Liver (tissue), 8 donors: ENCODE measurements at regions not wholly inside any gene's neighbourhood (a gene's known extent, or its start where the extent isn't known, plus 50 kb on each side); places are given as distances from the start of the nearest gene placed in this dataset.
A peak's percentile ranks its signal among the peaks of the same experiment; 100 is the strongest.

Experiments used
- DNase-seq: peaks from one replicate; pipeline ENCODE4 v3.0.0-alpha.2; 2017; ENCODE audit warnings: low spot score
- H3K27ac ChIP-seq, 2 donors: one replicate each; pipeline ENCODE4 v1.7.0; 2013; ENCODE audit warnings: inconsistent platforms in 2 of 2, low read length in 2 of 2, control low read depth in 1 of 2, low read depth in 1 of 2, mild to moderate bottlenecking in 1 of 2
- H3K27me3 ChIP-seq, 4 donors: one replicate each; pipeline versions ENCODE4 v1.6.1 to v1.7.0; 2013; ENCODE audit warnings: low read length in 3 of 4, inconsistent platforms in 1 of 4, mild to moderate bottlenecking in 1 of 4, moderate library complexity in 1 of 4; ENCODE audit not compliant: control insufficient read depth in 4 of 4, insufficient read depth in 4 of 4
- H3K36me3 ChIP-seq, 4 donors: one replicate each; pipeline versions ENCODE4 v1.6.1 to v1.7.0; 2013; ENCODE audit warnings: low read length in 3 of 4, mild to moderate bottlenecking in 3 of 4, low read depth in 1 of 4, moderate library complexity in 1 of 4; ENCODE audit not compliant: control insufficient read depth in 4 of 4, insufficient read depth in 3 of 4
- H3K4me1 ChIP-seq, 4 donors: one replicate each; pipeline versions ENCODE4 v1.6.1 to v1.7.0; 2013; ENCODE audit warnings: low read length in 3 of 4, mild to moderate bottlenecking in 3 of 4, moderate library complexity in 1 of 4; ENCODE audit not compliant: control insufficient read depth in 4 of 4, insufficient read depth in 4 of 4
- H3K4me3 ChIP-seq, 3 donors: one replicate each; pipeline versions ENCODE4 v1.6.1 to v1.7.0; 2013; ENCODE audit warnings: low read length in 3 of 3, control low read depth in 1 of 3, low read depth in 1 of 3, mild to moderate bottlenecking in 1 of 3
- H3K9ac ChIP-seq, 2 donors: one replicate each; pipeline ENCODE4 v1.7.0; 2013; ENCODE audit warnings: low read length in 2 of 2, mild to moderate bottlenecking in 2 of 2, moderate library complexity in 2 of 2, control low read depth in 1 of 2, low read depth in 1 of 2
- H3K9me3 ChIP-seq, 4 donors: one replicate each; pipeline versions ENCODE4 v1.6.1 to v1.7.0; 2013; ENCODE audit warnings: low read length in 3 of 4; ENCODE audit not compliant: control insufficient read depth in 4 of 4
- CTCF ChIP-seq: fragments of 150-350 bp; IDR thresholded peaks from 2 replicates; pipeline ENCODE4 v1.5.1; 2017; ENCODE audit warnings: improper control_type of control experiment, low read depth, low read length; ENCODE audit not compliant: missing input control
- EGR1 ChIP-seq, 2 donors: IDR thresholded peaks; 2 replicates each; pipeline ENCODE4 v1.6.1; 2016 to 2018; ENCODE audit warnings: antibody characterized with exemption in 2 of 2, low read depth in 2 of 2
- FOXA1 ChIP-seq: IDR thresholded peaks from 2 replicates; pipeline ENCODE4 v1.6.1; 2016; ENCODE audit warnings: antibody characterized with exemption
- FOXA2 ChIP-seq: IDR thresholded peaks from 2 replicates; pipeline ENCODE4 v1.6.1; 2016; ENCODE audit warnings: antibody characterized with exemption
- GABPA ChIP-seq, 2 donors: IDR thresholded peaks in 1 of 2; conservative IDR thresholded peaks in 1 of 2; 2 replicates each; pipeline ENCODE4 v1.6.1; 2016; ENCODE audit warnings: antibody characterized with exemption in 2 of 2, mild to moderate bottlenecking in 1 of 2, moderate library complexity in 1 of 2
- HNF4A ChIP-seq, 2 donors: conservative IDR thresholded peaks; 2 replicates each; pipeline ENCODE4 v1.6.1; 2016; ENCODE audit warnings: antibody characterized with exemption in 2 of 2, mild to moderate bottlenecking in 2 of 2
- HNF4G ChIP-seq: IDR thresholded peaks from 2 replicates; pipeline ENCODE4 v1.6.1; 2016; ENCODE audit warnings: antibody characterized with exemption
- JUND ChIP-seq, 2 donors: IDR thresholded peaks; 2 replicates each; pipeline ENCODE4 v1.6.1; 2016; ENCODE audit warnings: antibody characterized with exemption in 2 of 2
- NR2F2 ChIP-seq: IDR thresholded peaks from 2 replicates; pipeline ENCODE4 v1.6.1; 2016; ENCODE audit warnings: antibody characterized with exemption
- RAD21 ChIP-seq, 2 donors: IDR thresholded peaks; 2 replicates each; pipeline ENCODE4 v1.6.1; 2016; ENCODE audit warnings: antibody characterized with exemption in 2 of 2, mild to moderate bottlenecking in 2 of 2
- RXRA ChIP-seq, 2 donors: IDR thresholded peaks; 2 replicates each; pipeline ENCODE4 v1.6.1; 2017 to 2018; ENCODE audit warnings: antibody characterized with exemption in 2 of 2, mild to moderate bottlenecking in 1 of 2
- SP1 ChIP-seq: IDR thresholded peaks from 2 replicates; pipeline ENCODE4 v1.6.1; 2018; ENCODE audit warnings: antibody characterized with exemption, mild to moderate bottlenecking
- TAF1 ChIP-seq: conservative IDR thresholded peaks from 2 replicates; pipeline ENCODE4 v1.6.1; 2016; ENCODE audit warnings: antibody characterized with exemption, mild to moderate bottlenecking
- YY1 ChIP-seq: IDR thresholded peaks from 2 replicates; pipeline ENCODE4 v1.6.1; 2016; ENCODE audit warnings: antibody characterized with exemption, mild to moderate bottlenecking
- WGBS: extraction: QIAGEN DNeasy Blood & Tissue Kit; methylation state at CpG from one replicate; pipeline ENCODE4 v1.1.7; 2013; 5-methylcytosine and 5-hydroxymethylcytosine counted together
- TF ChIP-seq, protein P1 (sequence below): IDR thresholded peaks from 2 replicates; pipeline ENCODE4 v1.6.1; 2016; ENCODE audit warnings: antibody characterized with exemption
- TF ChIP-seq, protein P2 (sequence below): IDR thresholded peaks from 2 replicates; pipeline ENCODE4 v1.6.1; 2016; ENCODE audit warnings: antibody characterized with exemption
- TF ChIP-seq, protein P3 (sequence below): IDR thresholded peaks from 2 replicates; pipeline ENCODE4 v1.6.1; 2016; ENCODE audit warnings: antibody characterized with exemption, mild to moderate bottlenecking
- TF ChIP-seq, protein P4 (sequence below): IDR thresholded peaks from 2 replicates; pipeline ENCODE4 v1.6.1; 2016; ENCODE audit warnings: antibody characterized with exemption
- donor health status: healthy.
- donor health status: healthy.
- donor health status: healthy.
- donor health status: healthy.
- donor health status: healthy.

GRCh38 chr3:30307372-30307950 lies 298.9 kb upstream of the TGFBR2 start (continued):
- no peak for TF ChIP-seq EGR1 (IDR thresholded peaks at IDR 0.05; ENCODE audit: low read depth in 2 of 2)

GRCh38 chr3:30308131-30308530 lies 298.3 kb upstream of the TGFBR2 start:
- no peaks in the 10 kb centered on the region for H3K27me3 ChIP-seq
- 93% methylated on average over 1 of the region's 1 CpG for WGBS
- H3K4me1 ChIP-seq = peaks cover 2 to 7% (median 5%) of the 10 kb centered on the region in 4 donors
- H3K27ac ChIP-seq = no peak overlapping the region
- no peaks in the 10 kb centered on the region for H3K36me3 ChIP-seq
- no peak overlapping the region for H3K9ac ChIP-seq
- DNase-seq = no peak
- H3K9me3 ChIP-seq = no peaks in the 10 kb centered on the region
- no peak for TF ChIP-seq HNF4G
- peak in 1 of 2 donors; percentile 56 for TF ChIP-seq EGR1 (IDR thresholded peaks at IDR 0.05; ENCODE audit: low read depth in 2 of 2)
- no peak for TF ChIP-seq FOXA2
- TF ChIP-seq FOXA1 = no peak
- TF ChIP-seq GABPA (IDR thresholded peaks at IDR 0.05 in 1 of 2, conservative IDR thresholded peaks at IDR 0.05 in 1 of 2) = no peak
- peak in 1 of 2 donors; percentile 91 for TF ChIP-seq JUND (IDR thresholded peaks at IDR 0.05)
- TF ChIP-seq RAD21 (IDR thresholded peaks at IDR 0.05) = no peak
- TF ChIP-seq, protein P1, sequence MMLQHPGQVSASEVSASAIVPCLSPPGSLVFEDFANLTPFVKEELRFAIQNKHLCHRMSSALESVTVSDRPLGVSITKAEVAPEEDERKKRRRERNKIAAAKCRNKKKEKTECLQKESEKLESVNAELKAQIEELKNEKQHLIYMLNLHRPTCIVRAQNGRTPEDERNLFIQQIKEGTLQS = peak; percentile 58
- no peak for TF ChIP-seq YY1
- TF ChIP-seq SP1 = no peak
- TF ChIP-seq, protein P2, sequence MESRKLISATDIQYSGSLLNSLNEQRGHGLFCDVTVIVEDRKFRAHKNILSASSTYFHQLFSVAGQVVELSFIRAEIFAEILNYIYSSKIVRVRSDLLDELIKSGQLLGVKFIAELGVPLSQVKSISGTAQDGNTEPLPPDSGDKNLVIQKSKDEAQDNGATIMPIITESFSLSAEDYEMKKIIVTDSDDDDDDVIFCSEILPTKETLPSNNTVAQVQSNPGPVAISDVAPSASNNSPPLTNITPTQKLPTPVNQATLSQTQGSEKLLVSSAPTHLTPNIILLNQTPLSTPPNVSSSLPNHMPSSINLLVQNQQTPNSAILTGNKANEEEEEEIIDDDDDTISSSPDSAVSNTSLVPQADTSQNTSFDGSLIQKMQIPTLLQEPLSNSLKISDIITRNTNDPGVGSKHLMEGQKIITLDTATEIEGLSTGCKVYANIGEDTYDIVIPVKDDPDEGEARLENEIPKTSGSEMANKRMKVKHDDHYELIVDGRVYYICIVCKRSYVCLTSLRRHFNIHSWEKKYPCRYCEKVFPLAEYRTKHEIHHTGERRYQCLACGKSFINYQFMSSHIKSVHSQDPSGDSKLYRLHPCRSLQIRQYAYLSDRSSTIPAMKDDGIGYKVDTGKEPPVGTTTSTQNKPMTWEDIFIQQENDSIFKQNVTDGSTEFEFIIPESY = no peak
- TF ChIP-seq NR2F2 = no peak
- TF ChIP-seq RXRA (IDR thresholded peaks at IDR 0.05) = peak in 1 of 2 donors; percentile 14
- no peak for TF ChIP-seq CTCF
- TF ChIP-seq, protein P3, sequence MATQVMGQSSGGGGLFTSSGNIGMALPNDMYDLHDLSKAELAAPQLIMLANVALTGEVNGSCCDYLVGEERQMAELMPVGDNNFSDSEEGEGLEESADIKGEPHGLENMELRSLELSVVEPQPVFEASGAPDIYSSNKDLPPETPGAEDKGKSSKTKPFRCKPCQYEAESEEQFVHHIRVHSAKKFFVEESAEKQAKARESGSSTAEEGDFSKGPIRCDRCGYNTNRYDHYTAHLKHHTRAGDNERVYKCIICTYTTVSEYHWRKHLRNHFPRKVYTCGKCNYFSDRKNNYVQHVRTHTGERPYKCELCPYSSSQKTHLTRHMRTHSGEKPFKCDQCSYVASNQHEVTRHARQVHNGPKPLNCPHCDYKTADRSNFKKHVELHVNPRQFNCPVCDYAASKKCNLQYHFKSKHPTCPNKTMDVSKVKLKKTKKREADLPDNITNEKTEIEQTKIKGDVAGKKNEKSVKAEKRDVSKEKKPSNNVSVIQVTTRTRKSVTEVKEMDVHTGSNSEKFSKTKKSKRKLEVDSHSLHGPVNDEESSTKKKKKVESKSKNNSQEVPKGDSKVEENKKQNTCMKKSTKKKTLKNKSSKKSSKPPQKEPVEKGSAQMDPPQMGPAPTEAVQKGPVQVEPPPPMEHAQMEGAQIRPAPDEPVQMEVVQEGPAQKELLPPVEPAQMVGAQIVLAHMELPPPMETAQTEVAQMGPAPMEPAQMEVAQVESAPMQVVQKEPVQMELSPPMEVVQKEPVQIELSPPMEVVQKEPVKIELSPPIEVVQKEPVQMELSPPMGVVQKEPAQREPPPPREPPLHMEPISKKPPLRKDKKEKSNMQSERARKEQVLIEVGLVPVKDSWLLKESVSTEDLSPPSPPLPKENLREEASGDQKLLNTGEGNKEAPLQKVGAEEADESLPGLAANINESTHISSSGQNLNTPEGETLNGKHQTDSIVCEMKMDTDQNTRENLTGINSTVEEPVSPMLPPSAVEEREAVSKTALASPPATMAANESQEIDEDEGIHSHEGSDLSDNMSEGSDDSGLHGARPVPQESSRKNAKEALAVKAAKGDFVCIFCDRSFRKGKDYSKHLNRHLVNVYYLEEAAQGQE = no peak
- TF ChIP-seq, protein P4, sequence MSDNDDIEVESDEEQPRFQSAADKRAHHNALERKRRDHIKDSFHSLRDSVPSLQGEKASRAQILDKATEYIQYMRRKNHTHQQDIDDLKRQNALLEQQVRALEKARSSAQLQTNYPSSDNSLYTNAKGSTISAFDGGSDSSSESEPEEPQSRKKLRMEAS = no peak
- TF ChIP-seq TAF1 = no peak
- TF ChIP-seq HNF4A (conservative IDR thresholded peaks at IDR 0.05) = peak; percentile 11 to 18
- no peak overlapping the region for H3K4me3 ChIP-seq
